ENCODE measurements at regions not wholly inside any gene's neighbourhood (a gene's known extent, or its start where the extent isn't known, plus 50 kb on each side); places are given as distances from the start of the nearest gene placed in this dataset.

DNA sequence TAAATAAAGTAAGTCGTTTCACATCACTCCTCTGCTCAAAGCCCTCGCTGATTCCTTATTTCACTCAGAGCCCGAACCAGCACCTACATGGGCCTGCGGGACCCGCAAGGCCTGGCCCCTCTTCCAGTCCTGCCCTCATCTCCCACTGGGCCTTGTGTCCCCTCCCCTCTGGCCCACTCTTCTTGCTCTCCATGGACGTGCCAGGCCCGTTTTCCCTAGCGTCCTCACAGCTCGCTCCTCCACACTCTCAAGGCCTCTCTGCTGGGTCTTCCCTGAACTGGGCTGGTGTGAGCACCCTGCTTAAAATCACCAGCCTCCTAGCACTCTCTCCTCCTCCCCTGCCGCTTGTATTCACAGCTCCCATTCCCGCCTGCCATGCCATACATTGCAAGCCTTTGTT is 237.9 kb downstream of the FOXD2 start:
- Histone ChIP-seq H3K27me3 (peaks cover 0 to 24% (median 13%) of the 10 kb centered on the region in 7 donors), H3K4me3 (no peak overlapping the region), H3K9me3 (peaks cover 0 to 22% (median 0%) of the 10 kb centered on the region in 11 donors), H3K4me1 (peaks cover 0 to 4% (median 0%) of the 10 kb centered on the region in 9 donors), H3K27ac (no peak overlapping the region), H3K36me3 (no peaks in the 10 kb centered on the region)
- intact Hi-C loops (cut with DNase I): no loop called here
- no peak for ATAC-seq
- no peak for DNase-seq
- TF ChIP-seq, protein P1, sequence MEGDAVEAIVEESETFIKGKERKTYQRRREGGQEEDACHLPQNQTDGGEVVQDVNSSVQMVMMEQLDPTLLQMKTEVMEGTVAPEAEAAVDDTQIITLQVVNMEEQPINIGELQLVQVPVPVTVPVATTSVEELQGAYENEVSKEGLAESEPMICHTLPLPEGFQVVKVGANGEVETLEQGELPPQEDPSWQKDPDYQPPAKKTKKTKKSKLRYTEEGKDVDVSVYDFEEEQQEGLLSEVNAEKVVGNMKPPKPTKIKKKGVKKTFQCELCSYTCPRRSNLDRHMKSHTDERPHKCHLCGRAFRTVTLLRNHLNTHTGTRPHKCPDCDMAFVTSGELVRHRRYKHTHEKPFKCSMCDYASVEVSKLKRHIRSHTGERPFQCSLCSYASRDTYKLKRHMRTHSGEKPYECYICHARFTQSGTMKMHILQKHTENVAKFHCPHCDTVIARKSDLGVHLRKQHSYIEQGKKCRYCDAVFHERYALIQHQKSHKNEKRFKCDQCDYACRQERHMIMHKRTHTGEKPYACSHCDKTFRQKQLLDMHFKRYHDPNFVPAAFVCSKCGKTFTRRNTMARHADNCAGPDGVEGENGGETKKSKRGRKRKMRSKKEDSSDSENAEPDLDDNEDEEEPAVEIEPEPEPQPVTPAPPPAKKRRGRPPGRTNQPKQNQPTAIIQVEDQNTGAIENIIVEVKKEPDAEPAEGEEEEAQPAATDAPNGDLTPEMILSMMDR (IDR thresholded peaks at IDR 0.05): no peak
- 90 to 91% methylated on average over 11 of the region's 11 CpGs for WGBS, 2 donors

- H3K9me3 ChIP-seq: peaks cover 0 to 22% (median 0%) of the 10 kb centered on the region in 11 donors
- ATAC-seq (no peak), DNase-seq (no peak)
- 83 to 87% methylated on average over 14 of the region's 14 CpGs for WGBS, 2 donors
- H3K27ac ChIP-seq: no peak overlapping the region
- TF ChIP-seq, protein P1 (IDR thresholded peaks at IDR 0.05): no peak
- peaks cover 0 to 4% (median 0%) of the 10 kb centered on the region in 9 donors for H3K4me1 ChIP-seq
- intact Hi-C loops (cut with DNase I): no loop called here
- H3K27me3 ChIP-seq: peaks cover 0 to 21% (median 15%) of the 10 kb centered on the region in 7 donors
- no peak overlapping the region for H3K4me3 ChIP-seq
- no peaks in the 10 kb centered on the region for H3K36me3 ChIP-seq
These were observed 238.6 kb downstream of the FOXD2 start for GRCh38 chr1:47676311-47677054.

DNA sequence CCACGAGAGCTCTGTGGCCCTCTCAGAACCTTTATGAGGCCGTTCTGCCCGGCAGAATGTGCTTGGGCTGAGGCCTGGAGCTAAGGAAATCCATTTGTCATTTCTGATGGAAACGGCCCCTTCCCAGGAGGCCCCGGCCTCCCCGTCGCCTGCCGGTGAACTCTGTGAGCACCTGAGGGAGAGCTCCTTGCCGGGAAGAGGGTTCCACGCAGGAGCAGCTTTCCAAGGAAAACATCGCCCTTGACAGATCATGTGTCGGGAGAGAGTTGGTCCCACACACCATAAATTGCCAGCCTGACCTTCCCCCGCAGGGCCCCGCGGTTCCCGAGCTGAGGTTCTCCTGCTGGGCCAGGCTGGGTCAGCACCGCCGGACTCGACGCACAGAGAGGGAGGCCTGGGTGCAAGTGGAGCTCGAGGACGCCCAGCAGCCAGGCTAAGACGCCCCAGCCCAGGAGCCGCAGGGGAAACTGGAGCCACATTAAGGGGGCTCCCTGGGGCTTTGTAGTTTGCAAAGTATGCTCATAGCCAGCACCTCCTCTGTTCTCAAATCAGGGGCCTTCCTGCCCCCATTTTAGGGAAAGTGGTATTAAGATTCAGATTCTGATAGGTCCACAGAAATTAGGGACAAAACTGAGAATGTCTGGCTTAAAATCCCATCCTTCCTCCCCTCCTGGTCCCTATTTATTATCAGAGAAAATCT is 239.5 kb downstream of the FOXD2 start:
- Histone ChIP-seq H3K36me3 (no peaks in the 10 kb centered on the region), H3K9me3 (peaks cover 0 to 13% (median 0%) of the 10 kb centered on the region in 11 donors), H3K27me3 (peaks cover 0 to 26% (median 15%) of the 10 kb centered on the region in 7 donors), H3K27ac (no peak overlapping the region), H3K4me3 (no peak overlapping the region), H3K4me1 (peaks cover 0 to 4% (median 0%) of the 10 kb centered on the region in 9 donors)
- no peak for ATAC-seq
- DNase-seq: no peak
- intact Hi-C loops (cut with DNase I): no loop called here
- WGBS, 2 donors: 74 to 77% methylated on average over 24 of the region's 24 CpGs
- TF ChIP-seq, protein P1 (IDR thresholded peaks at IDR 0.05): no peak

DNA sequence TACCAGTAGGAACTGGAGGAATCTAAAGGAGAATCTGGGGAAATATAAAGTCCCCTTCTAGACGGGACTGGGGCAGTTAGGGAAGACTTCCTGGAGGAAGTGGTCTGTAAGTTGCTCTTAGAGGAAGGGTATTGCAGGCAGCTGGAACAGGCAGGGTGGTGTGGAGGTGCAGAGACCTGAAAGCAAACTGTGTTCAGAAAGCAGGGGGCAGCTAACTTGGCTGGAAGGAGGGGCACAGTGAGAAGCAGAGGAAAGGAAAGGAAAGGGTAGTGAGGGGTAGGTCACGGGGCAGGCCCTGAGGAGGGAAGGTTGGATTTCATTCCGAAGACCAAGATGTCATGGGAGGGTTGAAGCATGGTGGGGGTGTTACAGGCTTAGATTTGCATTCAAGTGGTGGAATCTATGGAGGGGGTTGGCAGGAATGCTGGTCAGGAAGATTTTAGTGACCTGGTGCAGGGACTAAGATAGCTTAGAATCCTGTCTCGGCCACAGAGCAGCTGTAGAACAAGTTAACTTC is 240.7 kb downstream of the FOXD2 start:
- H3K4me1 ChIP-seq: peaks cover 0 to 4% (median 0%) of the 10 kb centered on the region in 9 donors
- no peak for DNase-seq
- no peak overlapping the region for H3K27ac ChIP-seq
- H3K4me3 ChIP-seq: no peak overlapping the region
- intact Hi-C loops (cut with DNase I): no loop called here
- TF ChIP-seq, protein P1 (IDR thresholded peaks at IDR 0.05): no peak
- 72 to 77% methylated on average over 4 of the region's 4 CpGs for WGBS, 2 donors
- ATAC-seq: no peak
- H3K9me3 ChIP-seq: peaks cover 0 to 3% (median 0%) of the 10 kb centered on the region in 11 donors
- H3K27me3 ChIP-seq: peaks cover 0 to 32% (median 15%) of the 10 kb centered on the region in 7 donors
- no peaks in the 10 kb centered on the region for H3K36me3 ChIP-seq

All from heart right ventricle (tissue), 16 donors.